AG09309 (cell line): ENCODE measurements at regions not wholly inside any gene's neighbourhood (a gene's known extent, or its start where the extent isn't known, plus 50 kb on each side); places are given as distances from the start of the nearest gene placed in this dataset.

Experiments
- DNase-seq: peaks from one replicate; pipeline ENCODE4 v3.0.0-alpha.2; 2010; ENCODE audit warnings: low read depth
- H3K4me3 ChIP-seq: 2 replicates; pipeline ENCODE4 v1.5.1; 2011; ENCODE audit warnings: mild to moderate bottlenecking, low read depth, low read length, moderate library complexity; ENCODE audit not compliant: control insufficient read depth
- TF ChIP-seq, protein P1 (sequence below): IDR thresholded peaks from 2 replicates; pipeline ENCODE4 v1.5.1; 2011; ENCODE audit warnings: mild to moderate bottlenecking, low read depth, low read length, inconsistent platforms; ENCODE audit not compliant: insufficient read depth, control insufficient read depth; ENCODE audit errors: missing control alignments

DNA sequence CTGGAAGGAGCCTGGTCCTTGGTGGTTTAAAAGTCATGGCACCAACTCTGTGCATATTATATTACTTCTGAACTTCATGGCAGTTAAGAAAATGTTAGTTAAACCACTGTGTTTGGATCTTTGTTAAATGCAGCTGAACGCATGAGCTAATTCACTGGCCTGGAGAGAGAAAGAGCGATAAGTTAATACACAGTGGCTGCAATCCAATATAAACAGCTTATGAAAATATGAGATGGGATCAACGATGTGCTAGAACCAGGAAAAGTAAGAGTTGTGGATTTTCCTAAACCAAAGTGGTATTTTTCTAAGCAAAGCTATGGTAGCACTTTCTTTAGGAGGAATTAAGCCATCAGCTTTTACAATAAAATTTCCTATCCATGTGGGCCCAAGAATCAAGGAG, 326.7 kb downstream of the MTX2 start:
- TF ChIP-seq, protein P1, sequence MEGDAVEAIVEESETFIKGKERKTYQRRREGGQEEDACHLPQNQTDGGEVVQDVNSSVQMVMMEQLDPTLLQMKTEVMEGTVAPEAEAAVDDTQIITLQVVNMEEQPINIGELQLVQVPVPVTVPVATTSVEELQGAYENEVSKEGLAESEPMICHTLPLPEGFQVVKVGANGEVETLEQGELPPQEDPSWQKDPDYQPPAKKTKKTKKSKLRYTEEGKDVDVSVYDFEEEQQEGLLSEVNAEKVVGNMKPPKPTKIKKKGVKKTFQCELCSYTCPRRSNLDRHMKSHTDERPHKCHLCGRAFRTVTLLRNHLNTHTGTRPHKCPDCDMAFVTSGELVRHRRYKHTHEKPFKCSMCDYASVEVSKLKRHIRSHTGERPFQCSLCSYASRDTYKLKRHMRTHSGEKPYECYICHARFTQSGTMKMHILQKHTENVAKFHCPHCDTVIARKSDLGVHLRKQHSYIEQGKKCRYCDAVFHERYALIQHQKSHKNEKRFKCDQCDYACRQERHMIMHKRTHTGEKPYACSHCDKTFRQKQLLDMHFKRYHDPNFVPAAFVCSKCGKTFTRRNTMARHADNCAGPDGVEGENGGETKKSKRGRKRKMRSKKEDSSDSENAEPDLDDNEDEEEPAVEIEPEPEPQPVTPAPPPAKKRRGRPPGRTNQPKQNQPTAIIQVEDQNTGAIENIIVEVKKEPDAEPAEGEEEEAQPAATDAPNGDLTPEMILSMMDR: no peak
- DNase-seq: no peak

DNA sequence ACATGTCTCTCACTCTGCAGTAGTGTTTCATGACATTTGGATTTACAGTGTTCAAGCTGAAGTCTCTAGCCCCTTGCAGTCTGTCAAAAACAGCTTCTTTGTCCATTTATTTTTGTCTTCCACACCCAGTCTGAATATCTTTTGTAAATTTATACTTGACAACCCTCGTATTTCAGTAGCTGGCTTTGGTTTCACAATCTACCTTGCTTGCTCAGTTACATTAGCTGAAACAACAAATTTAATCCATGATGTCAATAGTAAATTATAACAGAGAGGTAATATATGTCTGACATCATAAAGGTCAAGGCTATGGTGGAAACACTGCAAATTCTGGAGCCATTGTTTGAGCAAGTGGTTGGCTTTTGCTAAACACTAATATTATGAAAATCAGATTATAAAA, 328.7 kb downstream of the MTX2 start:
- no peak overlapping the region for H3K4me3 ChIP-seq
- DNase-seq: no peak
- TF ChIP-seq, protein P1: no peak

More for the DNA sequence above, 326.7 kb downstream of the MTX2 start:
- H3K4me3 ChIP-seq: no peak overlapping the region

DNA sequence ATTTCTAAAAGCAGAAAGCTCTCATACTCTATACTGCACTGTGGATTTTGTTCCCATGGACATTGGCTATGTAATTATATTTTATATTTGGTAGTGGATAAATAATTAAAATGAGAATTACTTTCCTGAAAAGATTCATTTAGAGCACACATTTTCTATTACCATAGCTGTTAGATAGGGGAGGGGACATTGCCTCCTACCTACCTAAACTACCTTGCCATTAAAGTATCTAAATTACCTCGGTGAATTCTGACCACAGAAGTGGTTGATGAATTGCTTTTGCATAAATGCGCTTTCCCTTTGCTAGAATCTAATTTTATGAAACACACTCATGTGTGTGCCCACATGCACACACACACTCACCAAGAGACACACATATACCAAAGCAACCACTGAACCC, 329.1 kb downstream of the MTX2 start:
- TF ChIP-seq, protein P1: no peak
- no peak for DNase-seq
- no peak overlapping the region for H3K4me3 ChIP-seq

- TF ChIP-seq, protein P1: no peak
- DNase-seq: no peak
- H3K4me3 ChIP-seq: no peak overlapping the region
Observed at GRCh38 chr2:176599796-176600485, 330.7 kb downstream of the MTX2 start.

- no peak for DNase-seq
- no peak overlapping the region for H3K4me3 ChIP-seq
- TF ChIP-seq, protein P1: no peak
Observed at GRCh38 chr2:176601066-176601465, 331.8 kb downstream of the MTX2 start.

DNA sequence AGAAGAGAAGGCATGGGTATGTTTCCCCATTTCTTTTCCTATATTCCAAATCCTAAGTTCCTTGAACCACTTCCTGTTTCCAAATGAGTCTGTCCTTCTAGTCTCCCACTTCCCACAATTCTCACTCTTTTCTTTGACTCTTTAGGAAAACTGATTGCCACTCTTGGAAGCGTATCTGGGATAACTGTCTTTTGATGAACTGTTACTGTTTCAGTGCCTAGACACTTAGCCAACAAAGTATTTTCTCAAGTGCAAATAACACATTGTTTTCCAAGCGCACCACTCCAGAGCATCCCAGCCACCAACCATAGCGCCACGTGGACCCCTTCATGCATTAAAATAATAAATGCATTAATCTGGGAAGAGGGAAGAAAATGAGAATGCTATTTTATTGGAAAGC, 342.8 kb downstream of the MTX2 start:
- TF ChIP-seq, protein P1: no peak
- no peak overlapping the region for H3K4me3 ChIP-seq
- DNase-seq: no peak
